ENCODE measurements at regions not wholly inside any gene's neighbourhood (a gene's known extent, or its start where the extent isn't known, plus 50 kb on each side); places are given as distances from the start of the nearest gene placed in this dataset.

DNA sequence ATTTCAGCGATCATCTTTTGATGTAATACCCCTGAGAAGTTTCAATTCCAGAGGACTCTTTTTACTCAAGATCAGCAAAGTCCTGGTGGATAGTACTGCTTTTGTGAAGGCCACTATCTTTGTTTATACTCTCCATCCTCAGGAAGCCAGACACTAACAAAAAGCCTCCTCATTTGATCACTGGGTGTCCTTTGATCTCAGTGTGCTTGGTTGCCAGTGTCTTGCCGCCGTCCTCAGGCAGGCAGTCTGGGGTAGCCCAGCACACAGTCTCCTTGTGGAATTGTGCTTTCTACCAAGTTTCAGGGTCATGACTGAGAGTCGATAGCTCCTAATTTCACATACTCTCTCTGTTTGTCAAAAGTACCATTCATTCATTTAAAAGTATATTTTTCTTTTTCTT lies 762.2 kb downstream of the EFNB2 start:
- H3K4me3 ChIP-seq (ENCODE audit: low read depth, low read length) = no peak overlapping the region
- Mint-ChIP-seq H3K9me3 (peaks cover 0 to 8% (median 2%) of the 10 kb centered on the region in 7 donors), H3K4me3 (no peak overlapping the region), H3K36me3 (no peaks in the 10 kb centered on the region), H3K27ac (no peak overlapping the region), H3K4me1 (no peaks in the 10 kb centered on the region), H3K27me3 (no peaks in the 10 kb centered on the region)
- no peaks in the 10 kb centered on the region for H3K36me3 ChIP-seq (ENCODE audit: control insufficient read depth, insufficient read depth, low read length)
- H3K27me3 ChIP-seq (ENCODE audit: control insufficient read depth, insufficient read depth, low read length) = no peaks in the 10 kb centered on the region
- DNase-seq = no peak
- no peaks in the 10 kb centered on the region for H3K9me3 ChIP-seq (ENCODE audit: control insufficient read depth in 2 of 2, low read length in 2 of 2)
- H3K4me1 ChIP-seq (ENCODE audit: control insufficient read depth, insufficient read depth, low read length, poor library complexity, severe bottlenecking) = no peaks in the 10 kb centered on the region
- no peak overlapping the region for H3K27ac ChIP-seq (ENCODE audit: insufficient read depth, low read length, poor library complexity, severe bottlenecking)
- ATAC-seq (ENCODE audit: low read depth in 2 of 2) = no peak

DNA sequence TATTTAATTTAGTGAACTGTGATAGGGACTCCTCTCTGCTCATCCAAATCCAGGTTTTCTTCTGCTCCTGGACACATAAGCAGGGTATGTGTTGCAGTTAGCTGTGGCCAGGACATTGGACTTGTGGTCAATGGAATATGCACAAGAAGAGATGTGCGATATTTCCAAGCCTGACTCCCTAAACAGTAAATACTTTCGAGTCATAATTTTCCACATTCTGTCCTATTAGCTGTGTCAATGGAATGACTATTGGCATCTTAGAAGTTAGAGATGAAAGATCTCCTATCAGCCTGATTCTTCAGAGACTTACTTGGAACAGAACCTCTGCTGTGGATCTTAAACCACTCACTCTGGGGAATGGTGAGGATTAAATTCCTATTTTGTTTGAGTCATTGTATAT lies 771.0 kb downstream of the EFNB2 start:
- DNase-seq (no peak), ATAC-seq (ENCODE audit: low read depth in 2 of 2) (no peak)
- no peak overlapping the region for H3K27ac Mint-ChIP-seq
- H3K27me3 Mint-ChIP-seq = no peaks in the 10 kb centered on the region
- Histone ChIP-seq H3K9me3 (ENCODE audit: control insufficient read depth in 2 of 2, low read length in 2 of 2) (no peaks in the 10 kb centered on the region), H3K27me3 (ENCODE audit: control insufficient read depth, insufficient read depth, low read length) (no peaks in the 10 kb centered on the region), H3K4me3 (ENCODE audit: low read depth, low read length) (no peak overlapping the region), H3K4me1 (ENCODE audit: control insufficient read depth, insufficient read depth, low read length, poor library complexity, severe bottlenecking) (no peaks in the 10 kb centered on the region), H3K36me3 (ENCODE audit: control insufficient read depth, insufficient read depth, low read length) (no peaks in the 10 kb centered on the region), H3K27ac (ENCODE audit: insufficient read depth, low read length, poor library complexity, severe bottlenecking) (no peak overlapping the region)
- no peak overlapping the region for H3K4me3 Mint-ChIP-seq
- H3K9me3 Mint-ChIP-seq = peaks cover 0 to 13% (median 5%) of the 10 kb centered on the region in 7 donors
- no peaks in the 10 kb centered on the region for H3K4me1 Mint-ChIP-seq
- H3K36me3 Mint-ChIP-seq = no peaks in the 10 kb centered on the region

DNA sequence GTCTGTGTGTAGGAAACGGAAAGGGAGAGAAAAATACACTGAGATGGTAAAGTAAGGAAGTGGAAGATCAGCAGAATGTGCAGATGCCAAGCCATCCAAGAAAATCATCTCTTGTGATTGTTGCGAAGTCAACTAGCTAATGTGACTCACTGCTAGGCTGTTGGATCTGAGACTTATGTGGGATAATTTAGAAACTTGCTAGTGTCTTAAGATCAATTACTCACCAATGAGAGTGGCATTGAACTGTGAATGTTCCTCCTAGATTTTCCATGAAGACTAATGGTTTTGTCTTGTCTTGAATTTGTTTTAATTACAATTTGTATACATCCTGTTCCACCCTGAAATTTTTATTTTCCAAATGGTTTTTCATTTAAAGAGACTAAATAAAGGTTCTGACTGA lies 771.6 kb downstream of the EFNB2 start:
- no peak for ATAC-seq (ENCODE audit: low read depth in 2 of 2)
- H3K4me1 ChIP-seq (ENCODE audit: control insufficient read depth, insufficient read depth, low read length, poor library complexity, severe bottlenecking) = no peaks in the 10 kb centered on the region

DNA sequence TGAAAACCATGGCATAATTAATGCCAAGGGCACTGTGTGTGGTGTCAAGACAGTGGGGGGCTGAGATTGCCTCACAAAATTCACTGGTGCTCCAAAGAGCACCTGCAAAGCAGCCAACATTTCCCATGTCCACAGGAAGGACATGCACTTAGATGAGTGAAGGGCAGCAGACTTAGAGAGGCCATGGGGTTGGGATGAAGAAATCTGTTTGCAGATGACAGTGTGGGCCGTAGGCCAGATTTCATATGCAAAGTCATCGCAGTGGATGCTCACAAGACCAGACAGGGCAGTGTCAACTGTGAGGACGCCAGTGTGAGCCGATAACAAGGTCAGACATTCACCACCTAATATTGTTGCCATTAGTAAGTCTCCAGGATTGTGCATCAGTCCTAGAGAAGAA lies 773.4 kb downstream of the EFNB2 start:
- Mint-ChIP-seq H3K9me3 (peaks cover 0 to 18% (median 4%) of the 10 kb centered on the region in 7 donors), H3K4me3 (no peak overlapping the region), H3K27ac (no peak overlapping the region), H3K36me3 (no peaks in the 10 kb centered on the region), H3K27me3 (no peaks in the 10 kb centered on the region), H3K4me1 (no peaks in the 10 kb centered on the region)
- H3K4me3 ChIP-seq (ENCODE audit: low read depth, low read length) = no peak overlapping the region
- H3K36me3 ChIP-seq (ENCODE audit: control insufficient read depth, insufficient read depth, low read length) = no peaks in the 10 kb centered on the region
- no peak for DNase-seq
- H3K9me3 ChIP-seq (ENCODE audit: control insufficient read depth in 2 of 2, low read length in 2 of 2) = no peaks in the 10 kb centered on the region
- no peak overlapping the region for H3K27ac ChIP-seq (ENCODE audit: insufficient read depth, low read length, poor library complexity, severe bottlenecking)
- H3K27me3 ChIP-seq (ENCODE audit: control insufficient read depth, insufficient read depth, low read length) = no peaks in the 10 kb centered on the region
- ATAC-seq (ENCODE audit: low read depth in 2 of 2) = no peak
- H3K4me1 ChIP-seq (ENCODE audit: control insufficient read depth, insufficient read depth, low read length, poor library complexity, severe bottlenecking) = no peaks in the 10 kb centered on the region

More for the DNA sequence above, 771.6 kb downstream of the EFNB2 start:
- Mint-ChIP-seq H3K4me1 (no peaks in the 10 kb centered on the region), H3K9me3 (peaks cover 0 to 15% (median 4%) of the 10 kb centered on the region in 7 donors), H3K36me3 (no peaks in the 10 kb centered on the region), H3K27me3 (no peaks in the 10 kb centered on the region), H3K27ac (no peak overlapping the region), H3K4me3 (no peak overlapping the region)
- Histone ChIP-seq H3K36me3 (ENCODE audit: control insufficient read depth, insufficient read depth, low read length) (no peaks in the 10 kb centered on the region), H3K9me3 (ENCODE audit: control insufficient read depth in 2 of 2, low read length in 2 of 2) (no peaks in the 10 kb centered on the region), H3K27ac (ENCODE audit: insufficient read depth, low read length, poor library complexity, severe bottlenecking) (no peak overlapping the region), H3K4me3 (ENCODE audit: low read depth, low read length) (no peak overlapping the region), H3K27me3 (ENCODE audit: control insufficient read depth, insufficient read depth, low read length) (no peaks in the 10 kb centered on the region)
- DNase-seq = no peak

DNA sequence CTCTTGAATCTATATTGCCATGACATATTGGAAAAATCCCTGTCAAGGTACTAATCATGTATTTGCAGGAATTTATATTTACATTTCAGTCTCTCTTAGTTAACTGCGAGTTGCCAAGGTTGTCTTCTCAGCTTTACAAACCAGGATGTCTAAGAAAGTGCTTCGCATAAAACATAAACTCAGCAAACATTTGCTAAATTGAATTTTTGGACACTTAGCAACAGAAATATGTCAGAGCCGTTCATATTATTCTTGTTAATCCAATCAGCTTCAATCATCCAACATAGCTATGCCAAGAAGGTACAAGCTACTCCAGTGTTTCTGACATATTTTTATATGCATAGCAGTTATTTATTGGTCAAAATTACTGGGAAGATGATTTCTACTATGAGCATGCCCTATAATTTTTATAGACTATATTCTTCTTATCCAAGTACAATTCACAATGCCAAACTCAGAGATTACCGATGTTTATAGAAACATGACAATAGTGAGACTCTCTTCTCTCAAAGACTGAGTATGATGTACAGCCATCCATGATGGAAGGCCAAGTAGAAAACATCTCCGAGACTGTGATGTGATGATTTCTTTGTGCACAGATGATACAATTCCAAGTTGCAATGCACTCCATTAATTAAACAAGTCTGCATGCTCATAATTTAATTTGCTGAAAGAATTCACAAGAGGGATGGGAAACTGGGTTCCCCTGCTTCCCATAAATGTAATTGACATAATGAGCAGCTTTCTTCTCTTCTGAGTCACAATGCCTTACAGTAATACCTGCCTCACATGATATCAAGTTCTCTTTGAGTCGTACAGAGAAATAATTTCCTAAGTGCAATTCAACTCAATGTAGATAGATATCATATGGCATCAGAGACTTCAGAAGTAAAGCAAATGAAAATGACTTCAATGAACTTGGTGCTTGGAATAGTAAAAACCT lies 776.3 kb downstream of the EFNB2 start:
- H3K4me3 Mint-ChIP-seq = no peak overlapping the region
- ATAC-seq (ENCODE audit: low read depth in 2 of 2) (no peak), DNase-seq (no peak)
- H3K9me3 Mint-ChIP-seq = peaks cover 0 to 20% (median 4%) of the 10 kb centered on the region in 7 donors
- H3K36me3 Mint-ChIP-seq = no peaks in the 10 kb centered on the region
- no peaks in the 10 kb centered on the region for H3K4me1 Mint-ChIP-seq
- Histone ChIP-seq H3K4me1 (ENCODE audit: control insufficient read depth, insufficient read depth, low read length, poor library complexity, severe bottlenecking) (no peaks in the 10 kb centered on the region), H3K27ac (ENCODE audit: insufficient read depth, low read length, poor library complexity, severe bottlenecking) (no peak overlapping the region), H3K4me3 (ENCODE audit: low read depth, low read length) (no peak overlapping the region), H3K36me3 (ENCODE audit: control insufficient read depth, insufficient read depth, low read length) (no peaks in the 10 kb centered on the region), H3K27me3 (ENCODE audit: control insufficient read depth, insufficient read depth, low read length) (no peaks in the 10 kb centered on the region), H3K9me3 (ENCODE audit: control insufficient read depth in 2 of 2, low read length in 2 of 2) (peaks cover 0 to 1% of the 10 kb centered on the region in 2 experiments)
- H3K27me3 Mint-ChIP-seq = no peaks in the 10 kb centered on the region
- H3K27ac Mint-ChIP-seq = no peak overlapping the region

DNA sequence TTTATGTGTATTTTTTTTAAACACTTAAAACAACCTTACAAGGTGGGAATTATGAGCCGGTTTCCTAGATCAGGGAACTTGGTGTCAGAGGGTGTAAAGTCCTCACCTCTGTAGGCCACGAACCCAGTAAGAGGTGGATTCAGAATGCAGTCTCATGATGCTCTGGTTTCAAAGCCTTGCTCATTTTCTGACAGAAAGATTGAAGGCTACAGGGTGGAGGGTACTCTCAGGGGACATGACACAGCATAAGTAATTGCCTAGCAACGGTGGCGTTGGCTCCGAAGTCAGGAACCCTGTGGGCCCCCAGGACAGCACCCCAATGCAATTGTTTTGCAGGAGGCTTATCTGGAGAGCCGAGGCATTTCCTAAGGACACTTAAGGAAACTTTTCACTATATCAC lies 794.7 kb downstream of the EFNB2 start:
- Histone ChIP-seq H3K36me3 (ENCODE audit: control insufficient read depth, insufficient read depth, low read length) (no peaks in the 10 kb centered on the region), H3K27ac (ENCODE audit: insufficient read depth, low read length, poor library complexity, severe bottlenecking) (no peak overlapping the region), H3K27me3 (ENCODE audit: control insufficient read depth, insufficient read depth, low read length) (no peaks in the 10 kb centered on the region), H3K4me3 (ENCODE audit: low read depth, low read length) (no peak overlapping the region), H3K4me1 (ENCODE audit: control insufficient read depth, insufficient read depth, low read length, poor library complexity, severe bottlenecking) (no peaks in the 10 kb centered on the region), H3K9me3 (ENCODE audit: control insufficient read depth in 2 of 2, low read length in 2 of 2) (no peaks in the 10 kb centered on the region)
- Mint-ChIP-seq H3K36me3 (no peaks in the 10 kb centered on the region), H3K27ac (no peak overlapping the region), H3K9me3 (peaks cover 0 to 10% (median 3%) of the 10 kb centered on the region in 7 donors), H3K4me3 (no peak overlapping the region), H3K4me1 (no peaks in the 10 kb centered on the region), H3K27me3 (no peaks in the 10 kb centered on the region)
- DNase-seq (no peak), ATAC-seq (ENCODE audit: low read depth in 2 of 2) (no peak)

DNA sequence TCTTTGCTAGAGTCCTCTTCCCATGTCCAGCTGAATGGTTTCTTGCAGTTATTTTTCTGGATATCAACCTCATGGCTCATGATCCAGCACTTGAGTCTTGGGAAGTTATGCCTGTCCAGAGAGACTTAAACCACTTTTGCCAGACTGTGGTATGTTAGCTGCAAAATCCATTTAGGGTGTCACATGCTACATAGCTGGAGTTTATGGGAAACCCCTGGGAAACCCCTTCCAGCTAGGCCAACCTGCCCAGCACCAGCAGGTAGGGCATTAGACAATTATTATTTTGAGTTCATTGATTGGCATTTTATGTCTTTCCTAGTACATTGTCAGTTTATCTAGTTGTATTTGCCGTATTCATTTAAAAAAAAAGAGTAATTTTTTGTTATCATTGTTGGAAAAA lies 797.8 kb downstream of the EFNB2 start:
- Mint-ChIP-seq H3K27me3 (no peaks in the 10 kb centered on the region), H3K36me3 (no peaks in the 10 kb centered on the region), H3K4me1 (no peaks in the 10 kb centered on the region), H3K27ac (no peak overlapping the region), H3K4me3 (no peak overlapping the region), H3K9me3 (peaks cover 0 to 13% (median 0%) of the 10 kb centered on the region in 7 donors)
- no peaks in the 10 kb centered on the region for H3K9me3 ChIP-seq (ENCODE audit: control insufficient read depth in 2 of 2, low read length in 2 of 2)
- DNase-seq (no peak), ATAC-seq (ENCODE audit: low read depth in 2 of 2) (no peak)
- no peaks in the 10 kb centered on the region for H3K27me3 ChIP-seq (ENCODE audit: control insufficient read depth, insufficient read depth, low read length)
- H3K4me1 ChIP-seq (ENCODE audit: control insufficient read depth, insufficient read depth, low read length, poor library complexity, severe bottlenecking) = no peaks in the 10 kb centered on the region
- no peaks in the 10 kb centered on the region for H3K36me3 ChIP-seq (ENCODE audit: control insufficient read depth, insufficient read depth, low read length)
- no peak overlapping the region for H3K27ac ChIP-seq (ENCODE audit: insufficient read depth, low read length, poor library complexity, severe bottlenecking)
- H3K4me3 ChIP-seq (ENCODE audit: low read depth, low read length) = no peak overlapping the region

DNA sequence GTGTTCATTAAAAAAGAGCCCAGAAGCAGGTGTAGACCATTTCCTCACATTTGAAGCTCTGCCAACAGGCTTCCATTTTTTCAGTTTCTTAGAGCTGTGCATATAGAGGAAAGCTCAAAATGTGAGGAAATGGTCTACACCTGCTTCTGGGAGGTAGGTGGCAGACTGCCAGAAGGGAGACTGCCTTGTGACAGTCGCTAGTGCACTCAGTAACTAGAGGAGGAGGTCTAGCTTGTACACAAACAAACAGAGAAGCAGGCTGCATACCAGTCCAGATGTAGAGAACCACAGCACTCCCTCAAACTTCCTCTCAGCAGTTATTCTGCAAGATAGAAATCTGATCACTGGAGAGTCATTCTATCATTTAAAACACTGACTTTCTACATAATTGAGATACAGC lies 800.2 kb downstream of the EFNB2 start:
- ATAC-seq (ENCODE audit: low read depth in 2 of 2) = no peak
- Histone ChIP-seq H3K27me3 (ENCODE audit: control insufficient read depth, insufficient read depth, low read length) (no peaks in the 10 kb centered on the region), H3K4me3 (ENCODE audit: low read depth, low read length) (no peak overlapping the region), H3K4me1 (ENCODE audit: control insufficient read depth, insufficient read depth, low read length, poor library complexity, severe bottlenecking) (no peaks in the 10 kb centered on the region), H3K36me3 (ENCODE audit: control insufficient read depth, insufficient read depth, low read length) (no peaks in the 10 kb centered on the region), H3K9me3 (ENCODE audit: control insufficient read depth in 2 of 2, low read length in 2 of 2) (no peaks in the 10 kb centered on the region), H3K27ac (ENCODE audit: insufficient read depth, low read length, poor library complexity, severe bottlenecking) (no peak overlapping the region)
- Mint-ChIP-seq H3K4me1 (no peaks in the 10 kb centered on the region), H3K36me3 (no peaks in the 10 kb centered on the region), H3K27ac (no peak overlapping the region), H3K9me3 (peaks cover 0 to 9% (median 0%) of the 10 kb centered on the region in 7 donors), H3K4me3 (no peak overlapping the region), H3K27me3 (no peaks in the 10 kb centered on the region)
- DNase-seq = no peak

Data from CD4-positive, CD25-positive, alpha-beta regulatory T cell (primary cell).